Fibroblast of peridontal ligament (primary cell): ENCODE measurements at regions not wholly inside any gene's neighbourhood (a gene's known extent, or its start where the extent isn't known, plus 50 kb on each side); places are given as distances from the start of the nearest gene placed in this dataset.

ENCODE experiments used
- DNase-seq: peaks from one replicate; pipeline ENCODE4 v3.0.0-alpha.2; 2010; ENCODE audit errors: extremely low read depth

DNA sequence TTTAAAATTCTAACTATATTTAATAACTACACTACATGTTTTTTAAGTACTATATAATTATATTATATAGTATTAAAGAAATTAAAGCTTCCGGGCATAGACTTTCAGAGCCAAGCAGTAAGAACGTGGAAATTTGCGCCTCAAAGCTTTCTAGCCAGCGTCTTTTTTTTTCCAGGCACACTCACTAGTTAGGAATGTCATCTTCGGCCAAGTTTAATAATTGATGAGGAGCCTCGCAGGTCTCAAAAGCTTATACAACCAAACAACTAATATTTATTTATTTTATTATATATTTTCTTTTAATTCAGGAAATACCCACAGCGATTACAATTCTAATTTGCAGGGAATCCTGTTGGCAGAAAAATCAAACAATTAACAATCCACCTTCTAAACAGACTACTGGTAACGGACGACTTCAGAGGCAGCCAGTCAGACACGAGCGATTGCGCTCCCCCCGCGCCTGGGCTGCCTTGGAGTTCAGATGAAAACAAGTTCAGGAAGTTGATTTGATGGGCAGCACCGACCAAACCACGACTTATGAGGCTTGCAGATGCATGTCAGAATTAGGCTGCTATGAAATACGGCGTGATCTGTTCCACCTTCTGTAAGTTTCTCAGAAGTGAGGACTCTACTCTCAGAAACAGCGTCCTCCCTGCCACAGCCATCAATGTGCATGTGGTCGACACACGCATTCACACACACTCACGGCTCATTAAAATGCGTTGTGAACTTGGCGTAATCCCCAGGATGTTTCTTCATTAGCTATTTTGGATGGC, 431.8 kb upstream of the MGMT start:
- DNase-seq = no peak

DNA sequence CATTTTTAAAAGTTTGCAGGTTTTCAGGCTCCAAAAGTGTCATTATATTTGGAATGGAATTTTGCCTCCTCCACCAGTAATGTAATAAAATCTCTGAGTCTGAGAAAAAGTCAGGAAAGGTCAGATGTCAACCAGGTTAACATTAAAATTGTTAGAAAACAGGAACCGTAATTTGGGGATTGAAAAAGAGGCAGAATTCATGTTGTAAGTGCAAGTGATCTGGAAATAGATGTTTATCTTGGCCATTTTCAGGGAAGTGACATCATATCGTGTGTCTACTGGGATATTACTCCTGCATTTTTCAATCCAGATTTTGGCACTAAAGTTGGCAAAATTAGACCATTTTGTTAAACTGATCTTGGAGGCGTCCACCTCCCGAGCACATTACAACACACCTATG, 428.5 kb upstream of the MGMT start:
- no peak for DNase-seq

DNA sequence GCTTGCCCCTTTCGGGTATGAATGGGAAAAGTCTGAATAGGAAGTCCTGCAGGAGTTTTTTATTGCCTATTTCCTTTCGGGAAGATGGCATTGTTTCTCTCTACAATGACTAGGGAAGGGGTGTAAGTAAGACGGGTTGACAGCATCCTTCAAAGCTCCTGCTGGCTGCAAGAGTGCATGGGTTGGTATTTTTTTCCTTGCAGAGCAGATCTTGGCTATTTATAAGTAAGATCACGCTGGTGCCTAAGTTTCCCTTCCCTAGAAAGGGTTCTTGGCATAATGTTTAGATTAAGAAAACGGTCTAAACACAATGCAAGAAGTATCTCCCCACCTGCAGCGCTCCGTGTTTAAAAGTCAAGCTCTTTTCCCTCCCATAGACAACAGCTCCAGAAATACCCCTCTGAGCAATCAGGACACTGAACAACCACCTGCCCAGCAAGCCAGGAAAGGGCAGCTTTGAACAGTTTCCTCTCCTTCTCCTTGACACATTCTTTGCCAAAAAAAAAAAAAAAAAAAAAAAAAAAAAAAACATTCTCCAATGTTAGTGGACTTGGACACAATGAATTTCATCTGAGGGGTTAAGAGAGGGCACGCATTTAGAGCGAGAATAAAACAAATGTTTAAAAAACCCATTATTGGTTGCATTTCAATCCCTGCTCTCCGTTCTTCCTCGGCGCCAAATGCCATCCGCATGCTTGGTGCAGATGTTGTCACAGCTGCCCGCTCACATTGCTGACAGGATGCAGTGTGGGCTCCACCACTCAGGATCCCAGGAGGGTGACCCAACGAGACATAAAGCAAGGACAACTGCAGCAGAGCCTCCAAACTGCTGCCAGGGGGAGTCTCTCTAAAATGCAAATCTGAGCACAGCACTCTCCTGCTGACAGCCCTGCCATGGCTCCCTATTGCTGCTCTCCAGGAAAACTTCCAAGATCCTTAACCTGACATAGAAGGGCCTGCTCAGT, 427.4 kb upstream of the MGMT start:
- no peak for DNase-seq

DNA sequence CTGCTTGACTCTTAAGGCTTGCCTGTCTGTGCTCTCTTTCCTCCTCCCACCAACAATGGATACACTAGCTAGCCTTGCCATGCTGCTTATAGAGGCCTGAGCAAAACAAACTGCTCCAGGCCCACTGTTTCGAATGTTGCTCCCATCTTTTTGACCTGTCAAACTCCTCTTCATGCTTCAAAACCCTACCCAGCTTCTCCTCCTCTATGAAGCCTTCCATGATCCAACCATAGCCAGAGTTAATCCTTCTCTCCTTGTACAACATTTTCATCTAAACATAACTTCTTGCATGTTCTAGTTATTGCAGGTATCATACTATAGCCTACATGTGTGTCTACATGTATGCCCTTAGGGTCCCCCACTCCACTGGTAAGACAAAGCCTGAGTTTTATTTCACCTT, 426.7 kb upstream of the MGMT start:
- no peak for DNase-seq

DNA sequence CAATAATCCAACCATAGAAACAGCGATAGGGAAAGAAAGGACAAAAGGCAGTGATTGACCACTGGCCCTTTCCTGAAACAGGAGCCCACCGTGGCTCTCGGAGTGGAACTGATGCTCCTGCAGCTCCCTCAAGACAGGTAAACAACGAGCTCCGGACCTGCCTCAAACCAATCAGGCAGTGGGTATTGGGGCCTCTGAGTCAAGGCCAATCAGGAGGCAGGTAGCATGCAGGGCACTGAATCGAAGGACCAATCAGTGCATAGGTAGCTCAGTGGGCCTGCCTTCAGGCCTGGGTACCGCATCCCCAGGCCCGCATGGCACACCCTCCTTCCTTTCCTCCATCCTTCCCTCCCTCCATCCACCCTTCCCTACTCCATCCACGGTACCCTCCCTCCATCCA, 425.1 kb upstream of the MGMT start:
- no peak for DNase-seq

DNA sequence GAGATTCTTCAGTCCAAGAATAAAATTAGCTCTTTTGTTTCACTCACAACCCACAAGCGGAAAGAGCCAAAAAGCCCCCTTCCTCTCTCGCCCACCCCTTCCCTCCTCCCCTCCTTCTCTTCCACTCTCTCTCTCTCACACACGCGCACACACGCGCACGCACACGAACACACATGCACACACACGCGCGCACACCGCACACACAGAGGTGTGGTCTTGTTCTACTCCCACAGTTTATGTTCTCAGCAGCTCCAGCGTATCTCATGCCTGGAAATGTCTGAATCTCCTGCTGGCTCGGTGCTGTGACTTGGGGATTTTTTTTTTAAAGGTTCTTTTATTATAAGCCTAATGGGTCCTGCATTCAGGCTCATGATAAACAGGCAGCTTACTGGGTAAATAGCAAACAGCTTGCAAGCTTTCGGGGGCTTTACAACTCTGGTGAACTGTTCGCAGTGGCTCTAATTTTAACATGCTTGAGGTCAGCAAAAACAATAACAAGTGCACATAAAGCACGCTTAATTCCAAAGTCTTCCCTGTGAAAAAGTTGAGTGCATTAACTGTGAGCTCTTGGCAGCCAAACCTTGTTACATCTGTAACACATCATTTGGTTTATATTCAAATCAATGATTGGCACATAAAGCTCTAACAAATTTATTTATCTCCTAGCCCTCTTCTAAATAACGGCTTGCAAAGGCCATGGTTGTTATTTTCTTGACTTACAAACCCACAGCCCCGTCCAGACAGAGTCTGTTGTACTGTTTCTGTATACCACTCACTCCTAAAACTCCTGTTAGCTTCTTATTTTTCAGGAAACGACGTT, 424.1 kb upstream of the MGMT start:
- DNase-seq = no peak

DNA sequence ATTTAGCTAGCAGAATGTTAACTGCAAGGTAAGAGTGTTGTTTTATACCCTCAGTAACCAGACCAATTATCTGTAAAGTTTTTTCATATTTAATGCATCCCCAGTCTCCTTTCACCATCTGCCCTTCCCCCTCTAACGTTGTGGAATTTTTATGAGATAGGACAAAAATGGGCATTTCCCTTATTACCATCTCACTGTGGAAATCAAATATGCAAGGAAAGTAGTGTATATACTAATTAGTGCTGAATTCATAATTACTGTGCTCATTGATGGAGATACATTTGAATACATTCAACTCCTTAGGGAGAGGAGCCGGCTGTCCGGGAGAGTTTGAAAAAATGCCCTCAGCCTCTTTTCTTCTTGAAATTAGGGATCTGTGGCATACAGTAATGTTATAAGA, 423.4 kb upstream of the MGMT start:
- no peak for DNase-seq

DNA sequence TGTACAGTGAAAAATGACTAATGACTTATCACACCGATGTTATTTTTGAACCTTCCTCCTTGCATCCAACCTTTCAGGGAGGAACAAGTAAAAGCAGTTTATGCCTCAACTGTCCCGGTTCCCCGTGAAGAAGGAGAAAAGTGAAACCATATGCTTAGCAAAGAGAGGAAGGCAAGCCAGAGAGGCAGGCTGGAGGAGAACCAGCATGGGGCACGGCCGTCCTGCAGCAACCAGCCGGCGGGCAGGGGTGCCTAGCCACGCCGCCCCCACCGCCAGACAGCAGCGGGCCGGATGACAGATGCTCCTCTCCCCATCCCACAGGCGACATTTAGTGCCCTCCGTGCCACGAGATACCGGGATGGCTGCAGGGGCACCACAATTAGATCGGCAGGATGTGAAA, 421.4 kb upstream of the MGMT start:
- DNase-seq = no peak

DNA sequence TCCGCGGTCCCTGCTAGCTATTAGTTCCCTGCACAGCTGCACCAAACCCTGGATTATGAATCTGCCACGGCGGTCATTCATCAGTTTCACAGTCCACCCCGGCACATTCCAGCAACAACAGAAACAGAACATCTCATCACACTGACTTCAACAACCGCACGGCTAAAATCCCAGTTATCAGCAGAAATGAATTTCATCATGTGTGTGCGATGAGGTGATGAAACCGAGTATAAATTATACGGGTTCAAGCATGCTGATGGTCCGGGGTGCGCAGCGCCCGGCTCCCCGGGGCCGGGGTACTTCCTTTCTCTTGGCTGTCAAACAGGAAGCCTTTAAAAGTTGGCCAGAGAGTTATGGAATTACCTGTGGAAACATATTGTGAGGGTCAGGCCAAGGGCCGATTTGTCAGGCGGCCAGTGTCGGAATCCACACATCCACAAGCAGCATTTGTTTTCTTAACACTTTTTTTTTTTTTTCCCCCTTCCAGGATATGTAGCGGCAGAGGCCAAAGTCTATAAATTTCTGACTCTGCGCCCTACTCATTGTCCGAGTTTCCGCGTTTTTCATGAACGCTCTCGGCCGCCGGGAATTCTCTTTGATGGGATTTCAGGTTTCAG, 420.9 kb upstream of the MGMT start:
- no peak for DNase-seq

DNA sequence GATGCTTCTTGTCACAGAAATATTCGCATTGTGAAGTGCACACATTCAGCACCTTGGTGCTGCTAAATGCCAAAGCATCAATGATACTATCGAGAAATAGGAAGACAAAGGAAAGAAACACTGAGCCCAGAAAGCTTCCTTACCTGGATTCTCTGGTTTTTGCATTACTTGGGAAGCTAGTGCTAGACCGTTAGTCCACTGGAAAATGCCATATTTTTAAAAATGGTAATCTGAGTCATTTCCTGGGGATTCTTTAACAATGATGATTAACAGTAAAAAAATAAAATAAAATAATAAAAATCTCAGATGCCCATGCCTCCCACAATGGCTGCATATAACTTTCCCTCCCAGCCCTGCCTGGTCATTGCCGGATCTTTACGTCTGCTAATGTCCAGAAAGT, 420.1 kb upstream of the MGMT start:
- DNase-seq = no peak

DNA sequence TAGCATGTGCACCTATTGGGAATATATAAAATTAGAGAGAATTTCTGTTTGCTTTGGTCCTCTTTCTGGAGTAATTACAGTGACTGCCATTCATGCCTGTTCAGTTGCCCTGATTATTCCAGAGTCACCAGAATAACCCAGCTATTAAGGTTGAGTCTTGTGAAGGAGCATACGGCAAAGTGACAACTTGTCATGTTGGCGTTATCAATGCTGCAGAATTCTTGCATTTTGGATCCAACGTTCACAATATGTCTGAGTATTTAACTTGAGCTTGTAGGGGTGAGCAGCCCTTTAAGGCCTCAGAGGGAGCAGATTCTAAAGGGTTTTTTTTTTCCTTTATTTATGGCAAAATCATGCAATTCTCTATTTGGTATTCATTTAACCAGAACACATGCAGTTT, 419.4 kb upstream of the MGMT start:
- no peak for DNase-seq

DNA sequence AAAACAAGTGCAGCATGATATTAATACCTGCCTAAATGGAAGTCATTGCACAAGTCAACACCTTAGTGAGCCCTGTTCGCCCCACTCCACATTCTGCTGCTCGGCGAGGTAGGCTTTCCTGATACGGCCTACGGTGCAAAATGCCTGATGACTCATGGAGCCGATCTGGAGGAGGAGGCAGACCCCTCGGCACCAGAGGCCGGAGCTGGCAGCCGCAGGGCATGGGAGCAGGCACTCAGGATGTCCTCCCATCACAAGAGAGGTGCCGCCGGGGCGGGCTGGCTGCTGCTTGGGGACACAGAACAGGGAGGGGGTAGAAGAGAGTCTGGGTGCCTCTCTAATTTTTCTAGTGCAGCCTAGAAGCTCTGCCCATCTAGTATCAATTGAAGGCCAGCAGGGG, 418.5 kb upstream of the MGMT start:
- no peak for DNase-seq

DNA sequence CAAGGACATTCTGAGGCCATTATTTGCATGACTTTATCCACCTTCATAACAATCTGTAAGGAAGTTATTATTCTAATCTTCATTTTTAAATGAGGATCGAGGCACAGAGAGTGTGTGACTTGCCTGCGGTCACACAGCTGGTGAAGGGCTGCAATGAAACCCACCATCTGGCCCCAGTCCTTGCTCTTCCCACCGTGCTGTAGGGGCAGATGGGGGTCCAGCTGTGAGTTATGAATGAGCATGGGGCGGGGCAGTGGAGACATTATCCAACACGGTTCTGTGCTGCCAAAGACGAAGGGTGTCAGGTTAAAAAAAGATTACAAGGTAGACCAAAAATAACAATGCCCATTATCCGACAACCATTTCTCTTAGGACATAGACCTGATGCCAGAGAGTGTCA, 417.5 kb upstream of the MGMT start:
- no peak for DNase-seq

DNA sequence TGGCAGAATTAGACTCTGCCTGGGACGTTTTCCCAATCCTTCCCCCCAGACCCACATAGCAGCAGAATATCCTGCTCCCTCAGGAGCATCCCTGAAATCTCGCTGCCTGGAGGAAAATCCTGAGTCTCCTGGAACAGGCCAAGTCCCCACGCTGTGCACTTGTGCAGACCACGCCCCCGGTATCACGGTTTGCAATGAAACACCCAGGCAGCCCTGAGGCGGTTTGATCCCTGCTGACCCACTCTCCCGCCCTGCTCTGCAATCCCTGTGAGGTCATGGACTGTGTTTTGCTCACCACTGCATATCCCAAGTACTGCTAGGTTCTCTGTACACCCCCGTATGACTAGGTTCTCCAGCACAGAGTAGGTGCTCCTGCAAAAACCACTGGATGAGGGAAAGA, 411.8 kb upstream of the MGMT start:
- DNase-seq = no peak

DNA sequence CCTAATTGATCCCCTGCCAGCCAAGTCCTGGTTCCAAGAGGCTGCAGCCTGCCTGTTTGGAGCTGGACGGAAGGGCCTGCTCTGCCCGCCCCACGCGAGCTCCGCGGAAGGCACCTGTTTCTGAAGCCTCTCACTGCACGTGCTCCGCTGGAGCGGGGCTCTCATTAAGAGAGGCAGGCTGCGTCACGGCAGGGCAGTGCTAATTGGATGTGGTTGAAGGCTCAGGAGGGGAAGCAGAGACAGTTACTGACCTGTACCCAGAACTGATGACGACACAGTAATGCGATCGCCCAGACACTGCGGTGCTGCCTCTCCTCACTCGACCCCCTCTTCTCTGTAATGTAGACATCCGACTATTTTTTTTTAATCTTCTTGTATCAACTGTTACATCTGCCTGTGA, 411.1 kb upstream of the MGMT start:
- no peak for DNase-seq

DNA sequence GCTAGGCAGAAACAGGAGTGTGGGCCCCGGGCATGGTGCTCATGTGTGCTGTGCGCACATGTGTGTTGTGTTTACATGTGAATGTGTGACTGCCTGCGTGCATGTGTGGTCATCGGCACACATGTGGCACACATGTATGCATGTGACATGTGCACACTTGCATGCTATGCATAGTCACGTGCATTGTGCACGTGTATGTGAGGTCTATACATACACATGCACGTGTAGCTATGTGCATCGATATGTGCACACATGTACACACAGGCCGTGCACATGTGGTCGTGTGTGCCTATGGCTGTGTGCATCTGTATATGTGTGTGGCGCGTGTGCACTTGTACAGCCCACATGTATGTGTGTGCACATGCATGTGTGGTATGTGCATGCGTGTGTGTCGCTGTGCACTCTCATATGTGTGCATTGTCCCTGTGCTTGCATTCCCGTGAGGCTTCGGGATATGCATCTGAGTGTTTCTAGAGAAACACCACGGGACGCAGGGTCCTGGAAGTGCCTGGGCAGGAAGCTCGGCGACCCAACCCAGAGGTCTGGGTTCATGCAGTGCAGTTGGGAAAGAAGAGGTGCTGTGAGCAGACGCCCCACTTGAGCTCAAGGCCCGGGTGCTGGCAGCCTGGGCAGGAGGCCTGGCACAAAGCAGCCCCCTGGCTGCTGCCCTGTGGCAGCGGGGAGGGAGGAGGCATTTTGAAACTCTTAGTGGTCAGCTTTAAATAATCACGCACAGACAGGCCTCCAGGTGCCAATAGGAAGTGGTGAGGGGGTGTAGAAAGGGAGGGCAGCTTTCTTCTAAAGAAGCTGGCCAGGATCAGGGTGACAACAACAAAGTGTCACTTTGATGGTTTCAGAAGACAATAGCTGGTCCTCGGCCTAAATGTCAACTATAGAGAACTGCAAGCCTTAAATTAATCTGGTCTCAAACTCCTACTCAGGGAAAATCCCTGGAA, 410.0 kb upstream of the MGMT start:
- DNase-seq = no peak

DNA sequence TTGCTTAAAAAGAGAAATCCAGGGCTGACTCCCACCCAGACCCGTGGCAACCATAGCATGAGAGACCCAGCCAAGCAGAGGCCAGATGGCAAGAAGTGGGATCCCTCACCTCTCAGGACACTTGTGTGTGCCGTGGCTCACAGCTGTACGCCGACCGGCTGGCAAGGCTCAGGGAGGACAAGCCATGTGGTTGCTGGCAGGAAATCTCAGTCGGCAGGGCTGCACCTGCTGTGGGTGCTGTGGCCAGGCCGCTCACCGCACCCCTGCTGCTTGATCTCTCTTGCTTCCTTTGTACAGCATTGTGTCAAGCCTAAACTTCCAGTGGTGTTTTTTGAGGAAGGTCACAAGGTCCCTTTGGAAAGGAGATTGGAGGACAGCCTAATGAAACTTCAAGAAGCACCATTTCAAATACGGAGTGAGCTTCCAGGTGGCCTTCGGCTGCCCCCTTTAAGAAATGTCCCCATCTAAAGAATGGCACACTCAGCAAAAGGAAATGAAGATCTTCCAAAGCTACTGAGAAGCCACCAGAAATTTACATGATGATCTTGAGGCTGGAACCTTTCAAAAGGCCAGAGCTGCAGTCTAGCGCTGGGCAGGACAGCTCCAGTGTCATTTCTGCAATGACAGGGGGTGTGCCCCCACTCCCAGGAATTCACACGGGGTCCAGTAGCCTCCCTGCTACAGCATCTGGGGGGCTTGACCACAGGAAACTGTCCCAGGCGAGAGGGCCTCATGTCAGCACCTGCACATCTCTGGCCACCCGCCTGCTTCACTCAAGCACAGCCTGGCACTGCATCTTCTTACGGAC, 409.0 kb upstream of the MGMT start:
- no peak for DNase-seq

DNA sequence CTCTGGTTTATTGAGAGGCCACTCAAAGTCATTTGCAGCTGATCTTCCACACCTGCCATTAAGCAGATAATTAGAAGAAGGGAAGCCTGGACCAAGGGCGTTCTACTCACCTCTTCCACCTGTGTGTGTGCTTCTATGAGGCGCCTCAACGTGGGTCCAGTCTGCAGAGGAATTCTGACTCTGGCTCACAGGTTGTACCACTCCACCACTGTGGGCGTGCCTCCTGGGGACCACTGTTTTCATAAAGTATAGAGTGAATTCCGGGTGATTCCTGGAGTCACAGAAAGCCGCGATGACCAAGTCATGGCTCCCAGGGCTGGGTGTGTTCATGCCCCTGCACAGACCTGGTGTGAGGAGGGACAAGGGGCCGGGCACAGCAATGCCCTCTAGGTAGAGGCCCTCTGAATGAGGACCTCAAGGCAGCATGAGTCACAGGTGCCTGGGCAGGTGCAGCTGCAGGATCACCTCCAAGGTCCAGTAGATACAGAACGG, 408.3 kb upstream of the MGMT start:
- DNase-seq = no peak

DNA sequence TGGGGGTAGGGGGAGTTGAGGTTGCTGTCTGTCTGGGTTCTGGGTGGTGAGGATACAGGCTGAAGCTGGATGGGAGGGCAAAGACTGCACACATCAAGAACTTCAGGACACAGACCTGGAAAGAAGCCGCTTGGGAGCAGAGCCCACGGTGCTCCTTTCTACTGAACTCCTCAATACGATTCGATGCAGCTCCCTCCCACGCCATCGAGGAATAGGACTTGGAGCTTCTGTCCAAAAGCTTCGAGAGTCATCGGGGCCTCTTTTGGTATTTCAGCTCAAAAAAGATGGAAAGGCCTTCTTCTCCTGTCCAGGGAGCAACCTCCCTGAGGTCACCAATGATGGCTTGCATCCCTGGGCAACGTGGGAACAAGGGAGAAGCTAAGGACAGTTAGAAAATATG, 407.1 kb upstream of the MGMT start:
- DNase-seq = no peak

DNA sequence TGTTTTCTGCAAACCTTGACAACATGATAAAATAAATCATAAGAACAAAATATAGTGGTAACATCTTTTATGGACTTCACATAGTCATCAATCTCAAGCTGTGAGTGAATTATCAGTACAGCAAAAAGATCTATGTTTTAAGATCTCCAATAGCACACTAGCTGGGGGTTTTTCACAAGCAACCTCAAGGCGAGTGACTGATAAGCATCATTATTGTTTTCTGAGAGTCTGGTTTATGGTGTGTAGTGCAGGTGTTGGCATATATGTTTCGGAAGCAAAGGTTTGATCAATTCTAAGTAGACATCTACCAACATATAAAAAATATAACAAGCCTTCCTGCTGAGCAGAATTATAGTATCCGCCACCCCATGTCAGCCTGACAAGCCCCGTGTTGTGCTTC, 403.8 kb upstream of the MGMT start:
- DNase-seq = no peak
